ENCODE measurements at regions not wholly inside any gene's neighbourhood (a gene's known extent, or its start where the extent isn't known, plus 50 kb on each side); places are given as distances from the start of the nearest gene placed in this dataset.
"Not testable (repeated sequence)": the region's sequence is repeated elsewhere in the genome, so short reads cannot be mapped to it uniquely, and the experiment has no call there.

DNA sequence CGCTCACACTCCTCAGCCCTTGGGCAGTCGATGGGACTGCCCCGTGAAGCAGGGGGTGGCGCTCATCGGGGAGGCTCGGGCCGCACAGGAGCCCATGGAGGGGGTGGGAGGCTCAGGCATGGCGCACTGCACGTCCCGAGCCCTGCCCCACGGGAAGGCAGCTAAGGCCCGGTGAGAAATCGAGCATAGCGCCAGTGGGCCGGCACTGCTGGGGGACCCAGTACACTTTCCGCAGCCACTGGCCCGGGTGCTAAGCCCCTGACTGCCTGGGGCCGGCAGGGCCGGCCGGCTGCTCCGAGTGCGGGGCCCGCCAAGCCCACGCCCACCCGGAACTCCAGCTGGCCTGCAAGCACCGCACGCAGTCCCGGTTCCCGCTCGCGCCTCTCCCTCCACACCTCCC lies 78.2 kb upstream of the RPRML start:
- H3K27ac Mint-ChIP-seq; intact Hi-C loops (cut with micrococcal nuclease); H3K4me3 Mint-ChIP-seq; H3K36me3 ChIP-seq (ENCODE audit: insufficient read depth, low read length); H3K27me3 ChIP-seq (ENCODE audit: insufficient read depth, low read length); H3K4me1 Mint-ChIP-seq; CTCF ChIA-PET (ENCODE audit: partially characterized antibody); H3K4me3 ChIP-seq (ENCODE audit: low read length in 2 of 2); H3K27ac ChIP-seq (ENCODE audit: low read depth, low read length); H3K9me3 ChIP-seq (ENCODE audit: control insufficient read depth in 1 of 2, low read length in 2 of 2); H3K9me3 Mint-ChIP-seq; H3K4me1 ChIP-seq (ENCODE audit: insufficient read depth, low read length); H3K27me3 Mint-ChIP-seq; DNase-seq: not testable (repeated sequence)
- POLR2A ChIA-PET (ENCODE audit: partially characterized antibody) = interaction anchor here (1.0 kb wide), 1 partner anchor 12 kb away, joined by 3 read pairs; no protein-coding TSS in a partner anchor
- peaks cover 34 to 35% of the 10 kb centered on the region in 2 donors for H3K36me3 Mint-ChIP-seq

DNA sequence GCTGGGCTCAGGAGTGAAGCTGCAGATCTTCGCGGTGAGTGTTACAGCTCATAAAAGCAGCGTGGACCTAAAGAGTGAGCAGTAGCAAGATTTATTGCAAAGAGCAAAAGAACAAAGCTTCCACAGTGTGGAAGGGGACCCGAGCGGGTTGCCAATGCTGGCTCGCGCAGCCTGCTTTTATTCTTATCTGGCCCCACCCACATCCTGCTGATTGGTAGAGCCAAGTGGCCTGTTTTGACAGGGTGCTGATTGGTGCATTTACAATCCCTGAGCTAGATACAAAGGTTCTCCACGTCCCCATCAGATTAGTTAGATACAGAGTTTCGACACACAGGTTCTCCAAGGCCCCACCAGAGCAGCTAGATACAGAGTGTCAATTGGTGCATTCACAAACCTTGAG lies 77.6 kb upstream of the RPRML start:
- peaks cover 35 to 36% of the 10 kb centered on the region in 2 donors for H3K36me3 Mint-ChIP-seq
- CTCF ChIA-PET (ENCODE audit: partially characterized antibody); intact Hi-C loops (cut with micrococcal nuclease); H3K27ac ChIP-seq (ENCODE audit: low read depth, low read length); H3K4me1 Mint-ChIP-seq; H3K4me3 ChIP-seq (ENCODE audit: low read length in 2 of 2); H3K4me1 ChIP-seq (ENCODE audit: insufficient read depth, low read length); POLR2A ChIA-PET (ENCODE audit: partially characterized antibody); H3K4me3 Mint-ChIP-seq; H3K27me3 ChIP-seq (ENCODE audit: insufficient read depth, low read length); H3K36me3 ChIP-seq (ENCODE audit: insufficient read depth, low read length); DNase-seq; H3K27me3 Mint-ChIP-seq; H3K9me3 Mint-ChIP-seq; H3K9me3 ChIP-seq (ENCODE audit: control insufficient read depth in 1 of 2, low read length in 2 of 2): not testable (repeated sequence)
- peak overlapping the region in 1 of 7 donors; percentile 9 for H3K27ac Mint-ChIP-seq

Data from CD4-positive, alpha-beta memory T cell (primary cell).